AG09309 (cell line): ENCODE measurements at regions not wholly inside any gene's neighbourhood (a gene's known extent, or its start where the extent isn't known, plus 50 kb on each side); places are given as distances from the start of the nearest gene placed in this dataset.

Experiments
- DNase-seq: peaks from one replicate; pipeline ENCODE4 v3.0.0-alpha.2; 2010; ENCODE audit warnings: low read depth
- H3K4me3 ChIP-seq: 2 replicates; pipeline ENCODE4 v1.5.1; 2011; ENCODE audit warnings: mild to moderate bottlenecking, low read depth, low read length, moderate library complexity; ENCODE audit not compliant: control insufficient read depth
- CTCF ChIP-seq: IDR thresholded peaks from 2 replicates; pipeline ENCODE4 v1.5.1; 2011; ENCODE audit warnings: mild to moderate bottlenecking, low read depth, low read length, inconsistent platforms; ENCODE audit not compliant: insufficient read depth, control insufficient read depth; ENCODE audit errors: missing control alignments

- DNase-seq: no peak
- no peak for TF ChIP-seq CTCF
- no peak overlapping the region for H3K4me3 ChIP-seq
Observed at GRCh38 chr2:235384624-235385023, 109.2 kb upstream of the AGAP1 start.

- no peak overlapping the region for H3K4me3 ChIP-seq
- no peak for DNase-seq
- TF ChIP-seq CTCF: no peak
Observed at GRCh38 chr2:235389626-235390025, 104.2 kb upstream of the AGAP1 start.

GRCh38 chr2:235390108-235390815, 103.6 kb upstream of the AGAP1 start:
- peak; percentile 18 for DNase-seq
- H3K4me3 ChIP-seq: no peak overlapping the region
- no peak for TF ChIP-seq CTCF

GRCh38 chr2:235390816-235391194, 103.0 kb upstream of the AGAP1 start:
- no peak for DNase-seq
- no peak overlapping the region for H3K4me3 ChIP-seq
- no peak for TF ChIP-seq CTCF

GRCh38 chr2:235391921-235392615, 101.8 kb upstream of the AGAP1 start:
- no peak for TF ChIP-seq CTCF
- no peak for DNase-seq
- H3K4me3 ChIP-seq: no peak overlapping the region

GRCh38 chr2:235394278-235394828, 99.5 kb upstream of the AGAP1 start:
- no peak for TF ChIP-seq CTCF
- H3K4me3 ChIP-seq: no peak overlapping the region
- DNase-seq: peak; percentile 33
